Mesodermal cell (in vitro differentiated cells): ENCODE measurements at regions not wholly inside any gene's neighbourhood (a gene's known extent, or its start where the extent isn't known, plus 50 kb on each side); places are given as distances from the start of the nearest gene placed in this dataset.

Experiments
- H3K27ac ChIP-seq: 2 replicates; pipeline ENCODE4 v1.7.0; 2013; ENCODE audit warnings: mild to moderate bottlenecking, low read depth, low read length, moderate library complexity; ENCODE audit not compliant: severe bottlenecking
- H3K36me3 ChIP-seq: 2 replicates; pipeline ENCODE4 v1.7.1; 2013; ENCODE audit warnings: mild to moderate bottlenecking, low read length, moderate library complexity; ENCODE audit not compliant: control insufficient read depth, insufficient read depth
- H3K4me1 ChIP-seq: one replicate; pipeline ENCODE4 v1.7.1; 2013; ENCODE audit warnings: mild to moderate bottlenecking, low read length; ENCODE audit not compliant: insufficient read depth, control insufficient read depth, poor library complexity, severe bottlenecking
- H3K4me3 ChIP-seq: 2 replicates; pipeline ENCODE4 v1.7.0; 2013; ENCODE audit warnings: low read length, control low read depth, mild to moderate bottlenecking; ENCODE audit not compliant: insufficient read depth, poor library complexity, severe bottlenecking; ENCODE audit errors: extremely low read depth
- H3K9me3 ChIP-seq: 2 replicates; pipeline ENCODE4 v1.7.1; 2013; ENCODE audit warnings: mild to moderate bottlenecking, low read length, moderate library complexity; ENCODE audit not compliant: control insufficient read depth
- WGBS, 2 experiments: methylation state at CpG; one replicate each; pipeline ENCODE4 v1.1.5; 2013; ENCODE audit warnings: missing lambda C conversion rate in 2 of 2; ENCODE audit not compliant: insufficient coverage in 2 of 2; 5-methylcytosine and 5-hydroxymethylcytosine counted together

DNA sequence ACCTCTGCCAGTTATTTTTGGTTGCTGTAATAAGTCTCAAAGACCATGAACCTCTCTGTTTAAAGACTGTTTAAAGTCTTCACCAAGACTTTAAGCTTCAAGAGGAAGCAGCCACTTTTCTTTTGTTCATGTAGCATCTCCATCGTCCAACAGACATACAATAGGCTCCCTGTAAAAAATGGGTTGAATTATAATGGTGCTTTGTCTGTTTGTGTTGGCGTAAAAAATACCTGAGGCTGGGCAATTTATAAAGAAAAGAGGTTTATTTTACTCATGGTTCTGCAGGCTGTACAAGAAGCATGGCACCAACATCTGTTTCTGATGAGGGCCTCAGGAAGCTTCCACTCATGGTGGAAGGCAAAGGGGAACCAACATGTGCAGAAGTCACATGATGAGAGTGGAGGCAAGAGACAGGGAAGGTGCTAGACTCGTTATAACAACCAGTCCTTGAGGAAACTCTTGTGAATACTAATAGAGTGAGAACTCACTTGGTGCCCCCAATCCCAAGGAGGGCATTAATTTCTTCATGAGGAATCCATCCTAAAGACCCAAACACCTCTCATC is 126.3 kb upstream of the RPS23 start:
- H3K36me3 ChIP-seq = no peaks in the 10 kb centered on the region
- no peak overlapping the region for H3K27ac ChIP-seq
- H3K9me3 ChIP-seq = peaks cover 7% of the 10 kb centered on the region
- H3K4me1 ChIP-seq = no peaks in the 10 kb centered on the region
- WGBS, 2 experiments = 92 to 100% methylated on average over 1 of the region's 3 CpGs
- H3K4me3 ChIP-seq = no peak overlapping the region

- H3K4me1 ChIP-seq = no peaks in the 10 kb centered on the region
- H3K9me3 ChIP-seq = peaks cover 7% of the 10 kb centered on the region
- no peak overlapping the region for H3K27ac ChIP-seq
- H3K4me3 ChIP-seq = no peak overlapping the region
- 80 to 100% methylated on average over 1 of the region's 2 CpGs for WGBS, 2 experiments
- no peaks in the 10 kb centered on the region for H3K36me3 ChIP-seq
Measured at GRCh38 chr5:82403724-82404123, 125.6 kb upstream of the RPS23 start.

DNA sequence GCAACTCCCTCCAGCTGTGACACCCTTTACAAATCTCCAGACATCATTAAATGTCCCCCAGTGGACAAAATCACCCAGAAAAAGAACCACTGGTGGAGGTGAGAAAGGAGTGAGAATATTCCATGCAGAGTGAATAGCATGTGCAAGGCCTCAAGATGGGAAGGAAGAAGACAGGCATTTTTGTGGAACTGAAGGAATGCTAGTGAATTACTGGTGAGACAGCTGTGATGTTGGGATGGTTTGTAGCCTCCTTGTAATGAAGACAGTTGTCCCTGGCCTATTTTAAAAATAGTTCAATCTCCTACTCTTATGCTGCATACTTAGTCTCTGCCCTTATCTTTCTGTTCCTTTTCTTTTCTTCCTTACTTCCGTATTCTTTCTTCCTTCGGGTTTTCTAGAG is 124.9 kb upstream of the RPS23 start:
- Histone ChIP-seq H3K27ac (no peak overlapping the region), H3K36me3 (no peaks in the 10 kb centered on the region), H3K9me3 (peaks cover 7% of the 10 kb centered on the region), H3K4me3 (no peak overlapping the region), H3K4me1 (no peaks in the 10 kb centered on the region)
- 88% methylated on average over 2 of the region's 2 CpGs; no CpG with 5 or more reads in 1 of the 2 experiments for WGBS, 2 experiments

DNA sequence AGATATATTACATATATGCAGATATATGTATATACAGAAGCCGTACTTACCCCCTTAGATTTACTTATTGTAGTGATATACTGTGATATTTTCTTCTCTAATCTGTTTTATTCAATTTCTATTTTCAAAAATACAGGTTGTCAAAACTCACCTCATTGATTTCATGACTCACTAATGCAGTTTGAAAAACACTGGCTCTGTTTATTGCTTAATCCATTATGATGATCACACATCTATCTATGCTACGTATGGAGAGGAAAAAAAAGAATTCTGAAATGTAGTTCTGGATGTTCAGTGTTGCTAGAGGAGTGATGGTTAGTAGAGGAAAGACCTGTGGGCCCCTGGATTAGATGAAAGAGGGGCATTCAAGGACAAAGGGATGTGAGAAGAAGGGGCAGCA is 121.0 kb upstream of the RPS23 start:
- Histone ChIP-seq H3K36me3 (no peaks in the 10 kb centered on the region), H3K4me1 (no peaks in the 10 kb centered on the region), H3K9me3 (no peaks in the 10 kb centered on the region), H3K4me3 (no peak overlapping the region), H3K27ac (no peak overlapping the region)
- WGBS, 2 experiments = no CpG with 5 or more reads among the region's 2 CpGs

- Histone ChIP-seq H3K36me3 (no peaks in the 10 kb centered on the region), H3K27ac (no peak overlapping the region)
- WGBS, 2 experiments = 78 to 100% methylated on average over 1 of the region's 3 CpGs
Measured at GRCh38 chr5:82397741-82398320, 119.7 kb upstream of the RPS23 start.

DNA sequence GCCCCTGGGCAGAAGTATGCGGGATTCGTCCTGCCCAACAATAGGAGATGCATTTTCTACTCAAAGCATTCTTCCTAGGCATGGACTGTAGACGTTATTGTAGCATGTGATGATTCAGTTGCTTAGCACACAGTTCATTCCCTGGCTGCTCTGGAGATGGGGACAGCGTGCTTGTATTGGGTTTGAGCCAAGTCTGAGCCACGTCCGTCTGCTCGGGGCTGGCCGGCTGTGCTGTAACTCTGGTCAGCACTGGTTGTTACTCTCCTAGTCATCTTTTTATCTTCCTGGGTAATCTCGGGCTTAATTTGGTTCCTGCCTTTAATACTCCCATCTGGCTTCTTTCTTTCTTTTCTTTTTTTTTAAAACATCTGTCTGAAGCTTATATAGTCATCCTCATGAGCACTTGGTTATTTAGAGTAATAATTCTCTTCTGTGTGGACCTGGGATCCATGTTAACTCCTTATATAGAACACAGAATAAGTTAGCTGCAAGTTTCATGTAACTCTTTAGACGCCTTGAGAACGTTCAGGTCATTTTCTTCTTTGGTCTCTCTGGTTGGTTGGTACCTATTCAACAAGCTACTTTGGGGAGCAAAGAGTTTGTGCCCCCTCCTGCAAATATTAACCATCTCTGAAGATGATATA is 118.8 kb upstream of the RPS23 start:
- no peaks in the 10 kb centered on the region for H3K4me1 ChIP-seq
- no peaks in the 10 kb centered on the region for H3K36me3 ChIP-seq
- 83 to 93% methylated on average over 7 to 8 of the region's 11 CpGs for WGBS, 2 experiments
- H3K9me3 ChIP-seq = no peaks in the 10 kb centered on the region
- H3K4me3 ChIP-seq = no peak overlapping the region
- H3K27ac ChIP-seq = no peak overlapping the region

More at GRCh38 chr5:82397741-82398320, 119.7 kb upstream of the RPS23 start:
- H3K9me3 ChIP-seq = no peaks in the 10 kb centered on the region
- H3K4me3 ChIP-seq = no peak overlapping the region
- H3K4me1 ChIP-seq = no peaks in the 10 kb centered on the region

- H3K4me3 ChIP-seq = no peak overlapping the region
- H3K27ac ChIP-seq = no peak overlapping the region
- H3K4me1 ChIP-seq = no peaks in the 10 kb centered on the region
- no peaks in the 10 kb centered on the region for H3K36me3 ChIP-seq
- no peaks in the 10 kb centered on the region for H3K9me3 ChIP-seq
- 76% methylated on average over 2 of the region's 2 CpGs; no CpG with 5 or more reads in 1 of the 2 experiments for WGBS, 2 experiments
Measured at GRCh38 chr5:82396396-82396795, 118.2 kb upstream of the RPS23 start.

GRCh38 chr5:82393951-82394350 is 115.8 kb upstream of the RPS23 start:
- H3K4me1 ChIP-seq = peaks cover 3% of the 10 kb centered on the region
- H3K4me3 ChIP-seq = no peak overlapping the region
- H3K36me3 ChIP-seq = no peaks in the 10 kb centered on the region
- no peaks in the 10 kb centered on the region for H3K9me3 ChIP-seq
- WGBS, 2 experiments = 79 to 94% methylated on average over 2 of the region's 3 CpGs
- no peak overlapping the region for H3K27ac ChIP-seq

- 85 to 96% methylated on average over 2 of the region's 3 CpGs for WGBS, 2 experiments
- no peaks in the 10 kb centered on the region for H3K9me3 ChIP-seq
- H3K4me3 ChIP-seq = no peak overlapping the region
- no peaks in the 10 kb centered on the region for H3K36me3 ChIP-seq
- peaks cover 14% of the 10 kb centered on the region for H3K4me1 ChIP-seq
- H3K27ac ChIP-seq = no peak overlapping the region
Measured at GRCh38 chr5:82390088-82390487, 111.9 kb upstream of the RPS23 start.

DNA sequence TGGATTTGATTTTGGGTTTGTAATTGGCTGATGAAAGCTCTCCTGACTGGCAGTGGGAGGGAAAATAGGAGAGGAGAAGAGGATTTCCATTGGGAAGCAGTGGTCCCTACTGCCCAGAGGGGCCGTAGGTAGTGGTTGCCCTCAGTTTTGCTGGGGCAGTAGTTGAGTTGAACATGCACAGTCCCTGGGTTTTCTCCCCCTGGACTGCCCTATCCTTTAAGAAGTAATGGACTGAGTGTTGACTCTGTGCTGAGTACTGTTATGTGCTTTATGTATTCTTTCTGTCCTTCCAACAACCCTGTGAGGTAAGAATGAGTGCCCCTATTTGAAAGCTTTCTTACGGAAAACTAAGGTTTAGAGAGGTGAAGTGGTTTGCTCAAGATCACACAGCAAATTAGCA is 111.2 kb upstream of the RPS23 start:
- Histone ChIP-seq H3K4me1 (peaks cover 14% of the 10 kb centered on the region), H3K27ac (no peak overlapping the region), H3K4me3 (no peak overlapping the region), H3K36me3 (no peaks in the 10 kb centered on the region), H3K9me3 (no peaks in the 10 kb centered on the region)
- 84 to 100% methylated on average over 1 to 2 of the region's 2 CpGs for WGBS, 2 experiments

DNA sequence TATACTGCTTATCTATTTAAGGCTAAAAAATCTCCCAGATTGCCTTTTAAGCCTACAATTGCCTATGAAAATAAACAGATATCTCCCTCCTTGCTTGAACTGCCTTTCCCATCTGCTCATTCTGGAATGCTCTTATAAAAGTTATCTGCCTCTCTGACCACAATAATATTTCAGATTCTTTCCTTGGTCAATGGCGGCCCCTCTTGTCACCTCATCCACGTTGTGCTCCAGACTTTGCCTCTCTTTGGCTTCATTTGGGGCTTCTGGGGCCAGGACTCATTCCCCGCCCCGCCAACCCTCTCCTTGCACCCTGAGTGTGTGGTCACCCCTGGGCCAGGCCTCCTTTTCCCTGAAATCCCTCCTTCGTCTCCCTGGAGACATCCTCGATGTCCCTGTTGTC is 110.0 kb upstream of the RPS23 start:
- Histone ChIP-seq H3K9me3 (no peaks in the 10 kb centered on the region), H3K4me3 (no peak overlapping the region), H3K36me3 (no peaks in the 10 kb centered on the region), H3K4me1 (peaks cover 14% of the 10 kb centered on the region), H3K27ac (no peak overlapping the region)
- WGBS, 2 experiments = 91 to 99% methylated on average over 5 to 6 of the region's 6 CpGs
